B cell (primary cell): ENCODE measurements at regions not wholly inside any gene's neighbourhood (a gene's known extent, or its start where the extent isn't known, plus 50 kb on each side); places are given as distances from the start of the nearest gene placed in this dataset.

Experiments used
- ATAC-seq: fragments of 200-7000 bp; cut with Tn5 transposase; one replicate; pipeline ENCODE4 v1.10.0; 2021; ENCODE audit warnings: low read depth, mild to moderate bottlenecking, moderate number of reproducible peaks, moderate library complexity
- CTCF ChIA-PET: fragments of 350-600 bp; sonication (Branson Sonifier 250); formaldehyde crosslinking; loops from one replicate; lab custom pipeline; 2021; ENCODE audit warnings: antibody characterized with exemption, inconsistent platforms; lab: Charles Lee
- POLR2A ChIA-PET: fragments of 350-600 bp; sonication (Branson Sonifier 250); formaldehyde crosslinking; loops from one replicate; lab custom pipeline; 2021; ENCODE audit warnings: antibody characterized with exemption; lab: Charles Lee
- DNase-seq: peaks from one replicate; pipeline ENCODE4 v3.0.0; 2013
- H2AFZ ChIP-seq: 2 replicates; pipeline ENCODE4 v1.6.1; 2012; ENCODE audit warnings: mild to moderate bottlenecking, low read depth, low read length; ENCODE audit not compliant: insufficient read depth, poor library complexity, severe bottlenecking
- H3K27ac ChIP-seq, 2 donors: 1 replicate in 1 of 2; 2 replicates in 1 of 2; pipeline ENCODE4 v1.5.1; 2012 to 2013; ENCODE audit warnings: low read length in 2 of 2, mild to moderate bottlenecking in 2 of 2, moderate library complexity in 1 of 2
- H3K27me3 ChIP-seq, 4 experiments: fragments of 200-600 bp in 1 of 4; sonication (generic) in 1 of 4; replicated peaks in 1 of 4; 1 replicate in 2 of 4; 2 replicates in 2 of 4; pipeline versions ENCODE4 v1.6.1 to v1.7.0; 2013 to 2016; ENCODE audit warnings: low read length in 3 of 4, mild to moderate bottlenecking in 2 of 4, mixed read lengths in 1 of 4, moderate library complexity in 1 of 4; ENCODE audit not compliant: insufficient read depth in 4 of 4, control insufficient read depth in 3 of 4; ENCODE audit errors: control extremely low read depth in 1 of 4
- H3K36me3 ChIP-seq, 2 experiments: replicated peaks in 1 of 2; 1 replicate in 1 of 2; 2 replicates in 1 of 2; pipeline versions ENCODE4 v1.6.1 to v1.7.1; 2013; ENCODE audit warnings: low read length in 1 of 2; ENCODE audit not compliant: insufficient read depth in 2 of 2, control insufficient read depth in 1 of 2; ENCODE audit errors: control extremely low read depth in 1 of 2, extremely low read depth in 1 of 2
- H3K4me1 ChIP-seq, 2 donors: fragments of 200-600 bp in 1 of 2; sonication (generic) in 1 of 2; 1 replicate in 1 of 2; 2 replicates in 1 of 2; pipeline versions ENCODE4 v1.5.1 to v1.6.1; 2013 to 2017; ENCODE audit warnings: low read length in 2 of 2; ENCODE audit not compliant: control insufficient read depth in 2 of 2, insufficient read depth in 2 of 2
- H3K4me2 ChIP-seq: replicated peaks from 2 replicates; pipeline ENCODE3; 2012; ENCODE audit warnings: mild to moderate bottlenecking, low read depth, low read length; ENCODE audit not compliant: poor library complexity, severe bottlenecking
- H3K4me3 ChIP-seq, 5 experiments: fragments of 200-600 bp in 1 of 5; sonication (generic) in 1 of 5; 1 replicate in 3 of 5; 2 replicates in 2 of 5; pipeline versions ENCODE4 v1.5.1 to v1.7.0; 2011 to 2016; ENCODE audit warnings: low read length in 4 of 5, mild to moderate bottlenecking in 4 of 5, low read depth in 2 of 5, control low read depth in 1 of 5, moderate library complexity in 1 of 5; ENCODE audit not compliant: insufficient read depth in 1 of 5; ENCODE audit errors: control extremely low read depth in 1 of 5, extremely low read depth in 1 of 5
- H3K79me2 ChIP-seq: fragments of 200-600 bp; sonication (generic); one replicate; pipeline ENCODE4 v1.6.0; 2016; ENCODE audit warnings: low read length; ENCODE audit not compliant: control insufficient read depth, insufficient read depth
- H3K9ac ChIP-seq: fragments of 200-600 bp; sonication (generic); 2 replicates; pipeline ENCODE4 v1.6.1; 2017; ENCODE audit warnings: mild to moderate bottlenecking, low read length, moderate library complexity
- H3K9me3 ChIP-seq, 3 donors: one replicate each; pipeline versions ENCODE4 v1.6.1 to v1.7.1; 2013; ENCODE audit warnings: low read length in 2 of 3; ENCODE audit not compliant: control insufficient read depth in 2 of 3, insufficient read depth in 1 of 3; ENCODE audit errors: control extremely low read depth in 1 of 3
- H4K20me1 ChIP-seq: 2 replicates; pipeline ENCODE4 v1.6.0; 2012; ENCODE audit warnings: mild to moderate bottlenecking, low read length; ENCODE audit not compliant: insufficient read depth, control insufficient read depth, poor library complexity, severe bottlenecking
- H3K27ac Mint-ChIP-seq: one replicate; pipeline ENCODE4 v1.8.0; 2021; ENCODE audit warnings: mixed read lengths
- H3K27me3 Mint-ChIP-seq: one replicate; pipeline ENCODE4 v1.8.0; 2021; ENCODE audit warnings: mixed read lengths
- H3K4me1 Mint-ChIP-seq: one replicate; pipeline ENCODE4 v1.8.0; 2021; ENCODE audit warnings: mixed read lengths
- H3K4me3 Mint-ChIP-seq: one replicate; pipeline ENCODE4 v1.8.0; 2021; ENCODE audit warnings: mixed read lengths
- H3K9me3 Mint-ChIP-seq: one replicate; pipeline ENCODE4 v1.8.0; 2022; ENCODE audit warnings: mixed read lengths; ENCODE audit not compliant: insufficient read depth
- CTCF ChIP-seq: fragments of 200-600 bp; IDR thresholded peaks from one replicate; pipeline ENCODE4 v1.8.0; 2022; ENCODE audit warnings: antibody characterized with exemption, mild to moderate bottlenecking
- EZH2 ChIP-seq: IDR thresholded peaks from 2 replicates; pipeline ENCODE4 v1.6.1; 2012; ENCODE audit warnings: borderline replicate concordance, low read depth, mild to moderate bottlenecking, moderate library complexity, low read length; ENCODE audit not compliant: insufficient read depth, poor library complexity, severe bottlenecking
- WGBS: methylation state at CpG from one replicate; pipeline ENCODE4 v1.1.5; 2013; ENCODE audit warnings: missing lambda C conversion rate; ENCODE audit not compliant: insufficient coverage; 5-methylcytosine and 5-hydroxymethylcytosine counted together
- intact Hi-C: fragments of 100-400 bp; cut with micrococcal nuclease; formaldehyde crosslinking; loops from one replicate; pipeline ENCODE4 v1.10.0; 2022

- no peak for DNase-seq
- ATAC-seq, result no peak
- WGBS, result no CpG with 5 or more reads among the region's 2 CpGs
- intact Hi-C loops, result no loop called here
- no peak overlapping the region for H3K4me2 ChIP-seq
- no peaks in the 10 kb centered on the region for H3K9me3 ChIP-seq
- H3K4me1 Mint-ChIP-seq, result no peaks in the 10 kb centered on the region
- no peak overlapping the region for H3K4me3 ChIP-seq
- no peak overlapping the region for H3K9ac ChIP-seq
- no peaks in the 10 kb centered on the region for H3K27me3 Mint-ChIP-seq
- no peaks in the 10 kb centered on the region for H4K20me1 ChIP-seq
- no peak overlapping the region for H3K27ac Mint-ChIP-seq
- H3K36me3 ChIP-seq, result no peaks in the 10 kb centered on the region
- no peaks in the 10 kb centered on the region for H3K4me1 ChIP-seq
- H3K27me3 ChIP-seq, result no peaks in the 10 kb centered on the region
- CTCF ChIA-PET, result no interaction called here
- TF ChIP-seq EZH2 (no peak), CTCF (no peak)
- no peak overlapping the region for H2AFZ ChIP-seq
- no peaks in the 10 kb centered on the region for H3K79me2 ChIP-seq
- no peaks in the 10 kb centered on the region for H3K9me3 Mint-ChIP-seq
- no peak overlapping the region for H3K4me3 Mint-ChIP-seq
- POLR2A ChIA-PET, result no interaction called here
- no peak overlapping the region for H3K27ac ChIP-seq
Observed at GRCh38 chr9:103243553-103243952, 248.4 kb downstream of the CYLC2 start.

- Histone ChIP-seq H3K79me2 (no peaks in the 10 kb centered on the region), H4K20me1 (no peaks in the 10 kb centered on the region), H3K9ac (no peak overlapping the region), H3K36me3 (no peaks in the 10 kb centered on the region), H3K9me3 (no peaks in the 10 kb centered on the region), H3K4me1 (no peaks in the 10 kb centered on the region), H3K27ac (no peak overlapping the region), H3K27me3 (no peaks in the 10 kb centered on the region), H3K4me3 (no peak overlapping the region), H3K4me2 (no peak overlapping the region), H2AFZ (no peak overlapping the region)
- no peak overlapping the region for H3K27ac Mint-ChIP-seq
- intact Hi-C loops, result no loop called here
- no peak overlapping the region for H3K4me3 Mint-ChIP-seq
- CTCF ChIA-PET, result no interaction called here
- TF ChIP-seq EZH2 (no peak), CTCF (no peak)
- no peaks in the 10 kb centered on the region for H3K27me3 Mint-ChIP-seq
- DNase-seq (no peak), ATAC-seq (no peak)
- H3K4me1 Mint-ChIP-seq, result no peaks in the 10 kb centered on the region
- no CpG with 5 or more reads among the region's 1 CpG for WGBS
- no peaks in the 10 kb centered on the region for H3K9me3 Mint-ChIP-seq
- POLR2A ChIA-PET, result no interaction called here
Observed at GRCh38 chr9:103245369-103245768, 250.2 kb downstream of the CYLC2 start.
